Tibial artery (tissue), 4 donors: ENCODE measurements at regions not wholly inside any gene's neighbourhood (a gene's known extent, or its start where the extent isn't known, plus 50 kb on each side); places are given as distances from the start of the nearest gene placed in this dataset.

ENCODE experiments used
- DNase-seq, 2 donors: peaks; one replicate each; pipeline ENCODE4 v3.0.0-alpha.2; 2019
- H3K27ac ChIP-seq, 2 donors: fragments of 200-600 bp; sonication (generic) in 1 of 2; 1 replicate in 1 of 2; 2 replicates in 1 of 2; pipeline ENCODE4 v1.5.1; 2018 to 2019; ENCODE audit warnings: mild to moderate bottlenecking in 1 of 2
- H3K27me3 ChIP-seq, 2 donors: fragments of 200-600 bp; sonication (generic) in 1 of 2; one replicate each; pipeline versions ENCODE4 v1.5.1 to v1.6.0; 2016 to 2019
- H3K36me3 ChIP-seq, 3 donors: fragments of 200-600 bp; sonication (generic) in 2 of 3; one replicate each; pipeline ENCODE4 v1.5.1; 2016 to 2019; ENCODE audit warnings: mild to moderate bottlenecking in 2 of 3
- H3K4me1 ChIP-seq, 4 donors: fragments of 200-600 bp; sonication (generic) in 2 of 4; 1 replicate in 3 of 4; 2 replicates in 1 of 4; pipeline ENCODE4 v1.5.1; 2016 to 2019
- H3K4me3 ChIP-seq, 2 donors: fragments of 200-600 bp; sonication (generic) in 1 of 2; 1 replicate in 1 of 2; 2 replicates in 1 of 2; pipeline ENCODE4 v1.5.1; 2018 to 2019; ENCODE audit warnings: mild to moderate bottlenecking in 2 of 2
- H3K9me3 ChIP-seq, 3 donors: fragments of 200-600 bp; sonication (generic) in 1 of 3; one replicate each; pipeline ENCODE4 v1.5.1; 2016 to 2019
- intact Hi-C: fragments of 100-400 bp; cut with DNase I; formaldehyde crosslinking; loops from one replicate; pipeline ENCODE4 v1.15.0; 2023; ENCODE audit warnings: low total_unique reads
- TF ChIP-seq, protein P1 (sequence below), 2 experiments: fragments of 200-600 bp in 1 of 2; fragments of 450-650 bp in 1 of 2; IDR thresholded peaks; one replicate each; pipeline ENCODE4 v1.5.1; 2017 to 2019; ENCODE audit warnings: antibody characterized with exemption in 2 of 2, mild to moderate bottlenecking in 1 of 2, moderate library complexity in 1 of 2

DNA sequence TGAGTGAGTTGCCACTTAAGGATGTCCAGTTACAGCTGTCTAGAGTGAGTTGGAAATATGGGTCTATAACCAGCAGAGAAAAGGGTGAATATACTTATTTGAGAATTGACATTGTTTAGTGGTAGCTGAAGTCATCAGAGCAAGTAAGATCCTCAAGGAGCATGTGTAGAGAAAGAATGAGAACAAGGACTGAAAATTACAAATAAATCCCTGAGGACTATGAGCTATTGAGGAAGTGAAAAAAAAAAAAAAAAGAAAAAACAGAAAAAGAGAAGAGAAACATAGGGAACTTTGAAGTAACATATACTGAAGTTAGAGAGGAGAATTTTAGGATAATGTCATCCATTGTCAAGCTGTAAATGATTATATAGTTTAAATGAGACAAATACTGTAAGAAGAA, 134.0 kb upstream of the CCDC68 start:
- H3K36me3 ChIP-seq: no peaks in the 10 kb centered on the region
- TF ChIP-seq, protein P1, sequence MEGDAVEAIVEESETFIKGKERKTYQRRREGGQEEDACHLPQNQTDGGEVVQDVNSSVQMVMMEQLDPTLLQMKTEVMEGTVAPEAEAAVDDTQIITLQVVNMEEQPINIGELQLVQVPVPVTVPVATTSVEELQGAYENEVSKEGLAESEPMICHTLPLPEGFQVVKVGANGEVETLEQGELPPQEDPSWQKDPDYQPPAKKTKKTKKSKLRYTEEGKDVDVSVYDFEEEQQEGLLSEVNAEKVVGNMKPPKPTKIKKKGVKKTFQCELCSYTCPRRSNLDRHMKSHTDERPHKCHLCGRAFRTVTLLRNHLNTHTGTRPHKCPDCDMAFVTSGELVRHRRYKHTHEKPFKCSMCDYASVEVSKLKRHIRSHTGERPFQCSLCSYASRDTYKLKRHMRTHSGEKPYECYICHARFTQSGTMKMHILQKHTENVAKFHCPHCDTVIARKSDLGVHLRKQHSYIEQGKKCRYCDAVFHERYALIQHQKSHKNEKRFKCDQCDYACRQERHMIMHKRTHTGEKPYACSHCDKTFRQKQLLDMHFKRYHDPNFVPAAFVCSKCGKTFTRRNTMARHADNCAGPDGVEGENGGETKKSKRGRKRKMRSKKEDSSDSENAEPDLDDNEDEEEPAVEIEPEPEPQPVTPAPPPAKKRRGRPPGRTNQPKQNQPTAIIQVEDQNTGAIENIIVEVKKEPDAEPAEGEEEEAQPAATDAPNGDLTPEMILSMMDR (IDR thresholded peaks at IDR 0.05): no peak
- H3K27ac ChIP-seq: no peak overlapping the region
- H3K4me1 ChIP-seq: no peaks in the 10 kb centered on the region
- H3K4me3 ChIP-seq: no peak overlapping the region
- DNase-seq: no peak
- H3K9me3 ChIP-seq: no peaks in the 10 kb centered on the region
- intact Hi-C loops: no loop called here
- H3K27me3 ChIP-seq: no peaks in the 10 kb centered on the region

DNA sequence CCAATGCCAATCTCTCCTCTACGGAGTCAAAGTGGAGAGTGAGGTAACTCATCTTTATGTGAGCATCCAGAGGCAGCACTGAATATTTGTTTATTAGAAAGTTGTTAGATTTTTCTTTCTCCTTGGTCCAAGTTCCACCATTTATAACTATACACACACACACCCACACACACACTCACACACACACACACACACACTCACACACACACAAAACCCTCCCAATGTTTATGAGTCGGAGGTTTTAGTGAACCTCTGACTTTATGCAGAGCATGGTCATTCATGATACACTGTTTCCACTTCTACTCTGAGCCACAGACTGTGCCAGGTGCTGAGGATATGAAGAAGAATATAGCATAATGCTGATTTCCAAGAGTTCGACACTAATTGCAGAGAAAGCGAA, 132.9 kb upstream of the CCDC68 start:
- H3K9me3 ChIP-seq: no peaks in the 10 kb centered on the region
- TF ChIP-seq, protein P1 (IDR thresholded peaks at IDR 0.05): no peak

DNA sequence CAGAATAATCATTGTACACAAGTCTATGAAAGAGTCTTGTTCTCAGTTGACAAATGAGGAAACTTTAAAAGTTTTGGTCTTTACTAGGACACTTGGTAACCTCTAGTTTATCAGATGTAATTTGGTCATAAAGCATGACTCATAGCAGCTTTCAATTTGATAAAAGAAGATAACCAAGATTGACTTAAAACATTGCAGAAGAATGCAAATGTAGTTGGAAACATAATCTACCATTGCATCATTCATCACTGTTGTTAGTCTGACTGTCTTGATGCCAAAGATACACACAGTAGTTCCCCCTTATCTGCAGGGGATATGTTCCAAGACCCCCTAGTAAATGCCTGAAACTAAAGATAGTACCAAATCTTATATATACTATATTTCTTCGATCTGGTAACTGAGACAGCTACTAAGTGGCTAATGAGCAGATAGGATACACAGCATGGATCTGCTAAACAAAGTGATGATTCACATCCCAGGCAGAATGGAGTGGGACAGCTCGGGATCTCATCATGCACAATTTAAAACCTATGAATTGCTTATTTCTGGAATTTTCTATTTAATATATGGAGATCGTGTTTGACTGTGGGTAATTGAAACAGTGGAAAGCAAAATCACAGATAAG, 131.4 kb upstream of the CCDC68 start:
- DNase-seq: no peak
- Histone ChIP-seq H3K27me3 (no peaks in the 10 kb centered on the region), H3K4me3 (no peak overlapping the region), H3K27ac (no peak overlapping the region), H3K36me3 (no peaks in the 10 kb centered on the region), H3K4me1 (no peaks in the 10 kb centered on the region), H3K9me3 (no peaks in the 10 kb centered on the region)
- TF ChIP-seq, protein P1 (IDR thresholded peaks at IDR 0.05): no peak
- intact Hi-C loops: no loop called here

More for the DNA sequence above, 132.9 kb upstream of the CCDC68 start:
- no peak for DNase-seq
- no peak overlapping the region for H3K27ac ChIP-seq
- H3K27me3 ChIP-seq: no peaks in the 10 kb centered on the region
- H3K36me3 ChIP-seq: no peaks in the 10 kb centered on the region
- H3K4me3 ChIP-seq: no peak overlapping the region
- intact Hi-C loops: no loop called here
- no peaks in the 10 kb centered on the region for H3K4me1 ChIP-seq

DNA sequence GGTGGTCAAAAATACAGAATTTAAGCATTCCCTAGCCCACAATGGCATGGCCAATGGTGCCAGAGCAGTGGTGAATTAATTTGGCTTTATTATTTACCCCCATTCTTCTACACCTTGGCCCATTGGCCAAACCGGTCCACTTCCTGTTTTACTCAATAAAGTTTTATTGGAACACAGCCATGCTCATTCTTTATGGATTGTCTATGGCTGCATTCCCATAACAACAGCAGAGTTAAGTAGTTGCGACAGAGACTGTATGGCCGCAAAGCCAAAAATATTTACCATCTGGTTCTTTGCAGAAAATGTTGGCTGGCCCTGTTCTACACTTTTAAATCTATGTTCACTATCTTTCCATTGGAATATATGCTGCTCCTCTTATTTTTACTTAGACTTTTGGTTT, 130.3 kb upstream of the CCDC68 start:
- TF ChIP-seq, protein P1 (IDR thresholded peaks at IDR 0.05): no peak
- H3K36me3 ChIP-seq: no peaks in the 10 kb centered on the region
- H3K4me3 ChIP-seq: no peak overlapping the region
- H3K4me1 ChIP-seq: no peaks in the 10 kb centered on the region
- H3K27ac ChIP-seq: no peak overlapping the region
- intact Hi-C loops: no loop called here
- DNase-seq: no peak
- H3K9me3 ChIP-seq: no peaks in the 10 kb centered on the region
- H3K27me3 ChIP-seq: no peaks in the 10 kb centered on the region

DNA sequence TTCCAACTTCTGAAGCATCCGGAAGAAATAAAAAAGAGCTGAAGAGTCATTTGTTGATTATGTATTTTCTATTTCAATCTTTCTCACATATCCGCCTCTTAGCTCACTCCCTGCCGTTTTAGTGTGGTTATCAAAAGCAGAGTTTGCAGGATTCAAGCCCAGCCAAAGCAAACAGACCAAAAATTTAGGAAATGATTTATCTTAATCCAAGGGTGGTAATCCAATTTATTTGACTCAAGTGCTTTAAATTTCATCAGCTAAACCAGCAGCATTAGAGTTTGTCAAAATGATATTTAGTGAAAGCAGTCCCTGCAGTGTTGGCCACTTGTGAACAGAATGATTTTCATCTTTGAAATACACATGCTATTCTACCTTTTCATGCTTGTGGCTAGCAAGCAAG, 129.3 kb upstream of the CCDC68 start:
- DNase-seq: no peak
- no peak overlapping the region for H3K27ac ChIP-seq
- no peaks in the 10 kb centered on the region for H3K4me1 ChIP-seq
- H3K27me3 ChIP-seq: no peaks in the 10 kb centered on the region
- H3K36me3 ChIP-seq: no peaks in the 10 kb centered on the region
- intact Hi-C loops: no loop called here
- TF ChIP-seq, protein P1 (IDR thresholded peaks at IDR 0.05): no peak
- no peaks in the 10 kb centered on the region for H3K9me3 ChIP-seq
- H3K4me3 ChIP-seq: no peak overlapping the region

DNA sequence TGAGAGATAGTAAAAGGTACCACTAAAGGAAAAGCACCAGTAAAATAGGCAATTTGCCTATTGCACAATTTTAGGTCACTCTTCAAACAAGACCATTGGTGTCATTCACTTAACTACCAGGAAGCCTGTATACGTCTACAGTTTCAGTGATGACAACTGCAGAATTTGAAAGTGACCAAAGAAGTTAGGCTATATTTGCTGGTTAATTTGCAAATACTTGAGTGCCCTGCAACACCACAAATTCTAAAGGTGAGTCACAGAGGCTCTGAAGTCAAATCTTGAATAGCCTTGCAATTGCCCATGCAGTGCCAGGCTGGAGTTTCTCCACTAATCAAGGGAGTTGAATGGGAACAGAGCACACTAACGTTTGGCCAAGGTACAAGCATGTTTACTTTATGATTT, 128.7 kb upstream of the CCDC68 start:
- Histone ChIP-seq H3K27ac (no peak overlapping the region), H3K27me3 (no peaks in the 10 kb centered on the region), H3K4me3 (no peak overlapping the region), H3K36me3 (no peaks in the 10 kb centered on the region), H3K4me1 (no peaks in the 10 kb centered on the region), H3K9me3 (no peaks in the 10 kb centered on the region)
- TF ChIP-seq, protein P1 (IDR thresholded peaks at IDR 0.05): no peak
- intact Hi-C loops: no loop called here
- no peak for DNase-seq
